RCC 7860 (cell line): ENCODE measurements at regions not wholly inside any gene's neighbourhood (a gene's known extent, or its start where the extent isn't known, plus 50 kb on each side); places are given as distances from the start of the nearest gene placed in this dataset.

ENCODE experiments used
- DNase-seq: peaks from one replicate; pipeline ENCODE4 v3.0.0-alpha.2; 2015; ENCODE audit warnings: low spot score
- FAIRE-seq: peaks from 2 replicates; lab custom pipeline; 2012; peaks lifted over from hg19 to GRCh38; lab: Jason Lieb, UNC

DNA sequence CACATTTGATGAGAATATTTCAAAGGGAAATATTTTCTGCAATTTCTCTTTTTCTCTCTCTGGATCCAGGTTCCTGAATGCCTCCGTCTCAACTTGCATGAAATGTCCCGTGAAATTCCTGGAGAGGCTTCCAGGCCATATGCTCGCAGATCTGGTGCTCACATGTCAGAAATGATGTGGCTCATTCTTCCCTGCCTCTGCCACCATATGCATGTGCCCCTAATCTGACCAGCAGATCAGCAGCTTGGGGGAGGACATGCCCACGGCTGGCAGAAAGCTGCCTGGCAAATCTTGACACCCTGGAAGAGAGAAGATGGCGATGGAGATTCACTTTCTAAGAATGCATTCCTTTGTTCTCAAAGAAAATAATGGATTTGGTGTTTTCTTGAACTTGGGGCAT, 490.7 kb downstream of the RPS24 start:
- FAIRE-seq (no peak), DNase-seq (no peak)

DNA sequence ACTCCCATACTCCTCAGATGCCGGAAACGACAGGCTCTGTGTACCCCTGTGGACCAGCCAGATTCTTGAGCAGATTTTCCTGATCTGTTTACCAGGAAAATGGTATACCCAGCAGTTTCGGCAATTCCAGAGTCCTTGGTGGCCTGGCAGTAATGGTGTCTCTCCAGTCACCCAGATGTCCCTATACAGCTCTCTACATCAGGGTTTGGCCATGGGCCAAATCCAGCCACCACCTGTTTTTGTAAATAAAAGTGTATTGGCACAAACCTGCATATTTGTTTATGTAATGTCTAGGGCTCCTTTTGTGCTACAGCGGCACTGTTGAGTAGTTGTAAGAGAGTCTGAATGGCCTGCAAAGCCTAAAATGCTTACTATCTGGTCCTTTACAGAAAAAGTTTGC, 491.3 kb downstream of the RPS24 start:
- DNase-seq = no peak

DNA sequence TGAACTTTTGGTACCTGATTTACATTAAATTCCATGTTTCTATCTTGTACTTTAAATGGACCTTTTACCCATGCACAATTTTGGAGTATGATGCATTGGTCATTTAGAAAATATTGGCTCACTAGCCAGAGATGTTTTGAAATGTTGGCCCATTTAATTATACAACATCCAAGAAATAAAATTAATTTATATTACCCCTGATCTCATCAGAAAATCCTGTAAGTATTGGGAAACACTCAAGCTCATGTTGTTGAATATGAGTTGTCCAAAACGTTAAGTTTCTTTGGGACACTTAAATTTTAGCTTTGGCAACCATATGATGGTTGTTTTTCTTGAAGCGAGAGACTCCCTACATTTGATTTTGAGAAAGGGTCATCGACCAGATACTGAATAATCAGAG, 492.7 kb downstream of the RPS24 start:
- no peak for DNase-seq
- no peak for FAIRE-seq

More for the DNA sequence above, 491.3 kb downstream of the RPS24 start:
- FAIRE-seq = no peak

DNA sequence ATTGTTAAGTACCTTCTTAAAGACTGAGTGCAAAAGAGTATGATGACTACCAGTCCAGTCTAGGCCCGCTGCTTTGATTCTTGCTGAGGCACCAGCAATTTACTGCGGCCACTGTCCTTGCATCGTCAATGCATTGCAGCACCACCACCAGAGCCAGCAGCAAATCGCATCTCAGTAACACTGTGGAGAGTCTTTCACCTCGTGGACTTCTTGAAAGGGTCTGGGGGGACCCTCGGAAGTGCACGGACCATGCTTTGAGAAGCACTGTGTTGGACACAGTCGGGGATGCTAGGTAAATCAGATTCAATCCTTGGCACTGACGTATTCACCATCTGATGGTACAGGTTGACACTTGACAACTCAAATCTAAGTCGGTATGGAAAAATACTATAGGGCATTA, 493.6 kb downstream of the RPS24 start:
- DNase-seq = no peak
- FAIRE-seq = no peak

DNA sequence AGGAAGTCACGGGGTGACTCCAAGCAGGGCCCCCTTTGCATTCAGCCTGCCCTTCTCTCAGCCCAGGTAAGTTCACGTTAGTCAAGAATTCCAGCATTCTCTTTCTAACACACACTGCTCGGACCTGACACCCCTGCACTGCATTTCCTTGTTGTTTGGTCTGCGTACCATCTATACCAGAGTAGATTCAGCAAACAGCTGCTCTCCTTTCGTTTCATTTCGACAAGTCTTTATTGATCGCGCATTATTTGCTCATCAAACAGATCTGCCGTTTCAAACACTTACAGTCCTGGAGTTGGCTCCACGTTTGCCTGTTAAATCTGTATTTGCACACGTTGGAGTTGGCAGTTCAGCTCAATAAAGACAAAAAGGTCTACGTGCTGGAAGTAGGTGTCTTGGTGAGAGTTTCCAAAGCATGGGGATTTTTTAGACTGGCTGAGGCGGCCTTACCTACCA, 495.1 kb downstream of the RPS24 start:
- FAIRE-seq (no peak), DNase-seq (no peak)

DNA sequence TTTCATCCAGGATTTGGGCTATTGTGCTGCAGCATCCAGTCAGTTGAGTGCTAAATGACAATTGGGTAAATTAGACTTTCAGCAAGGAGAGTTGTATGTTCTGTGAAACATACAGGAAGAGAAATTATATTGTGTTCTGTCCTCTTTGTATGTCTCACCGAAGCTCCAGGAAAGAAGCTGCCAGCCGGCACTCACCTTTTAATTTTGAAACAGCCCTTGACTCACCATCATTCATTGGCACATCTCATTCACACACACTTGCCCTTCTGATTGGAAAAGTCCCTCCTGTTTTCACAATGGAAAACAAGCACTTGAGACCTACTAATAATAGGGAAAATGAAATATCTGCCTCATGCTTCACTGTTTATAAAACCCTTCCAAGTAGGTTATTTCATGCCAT, 495.6 kb downstream of the RPS24 start:
- FAIRE-seq = no peak
- no peak for DNase-seq

DNA sequence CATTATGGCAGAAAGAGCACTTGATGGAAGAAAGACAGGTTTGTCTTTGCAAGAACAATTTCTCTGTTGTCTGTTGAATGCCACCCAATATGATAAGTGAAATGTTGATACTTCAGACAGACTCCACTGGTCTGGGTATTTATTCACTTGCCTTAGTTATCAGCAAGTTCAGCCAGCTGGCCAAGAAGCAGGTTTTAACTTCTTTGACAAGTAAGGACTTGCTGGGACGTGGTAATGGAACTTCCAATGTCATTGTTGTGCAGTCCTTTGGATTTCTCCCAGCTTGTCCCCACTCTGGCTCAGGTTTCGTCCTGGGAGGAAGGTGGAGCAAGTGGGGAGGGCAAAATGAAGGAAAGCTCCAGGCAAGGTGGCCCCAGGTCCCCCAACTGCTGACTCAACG, 497.4 kb downstream of the RPS24 start:
- no peak for FAIRE-seq
- DNase-seq = no peak

DNA sequence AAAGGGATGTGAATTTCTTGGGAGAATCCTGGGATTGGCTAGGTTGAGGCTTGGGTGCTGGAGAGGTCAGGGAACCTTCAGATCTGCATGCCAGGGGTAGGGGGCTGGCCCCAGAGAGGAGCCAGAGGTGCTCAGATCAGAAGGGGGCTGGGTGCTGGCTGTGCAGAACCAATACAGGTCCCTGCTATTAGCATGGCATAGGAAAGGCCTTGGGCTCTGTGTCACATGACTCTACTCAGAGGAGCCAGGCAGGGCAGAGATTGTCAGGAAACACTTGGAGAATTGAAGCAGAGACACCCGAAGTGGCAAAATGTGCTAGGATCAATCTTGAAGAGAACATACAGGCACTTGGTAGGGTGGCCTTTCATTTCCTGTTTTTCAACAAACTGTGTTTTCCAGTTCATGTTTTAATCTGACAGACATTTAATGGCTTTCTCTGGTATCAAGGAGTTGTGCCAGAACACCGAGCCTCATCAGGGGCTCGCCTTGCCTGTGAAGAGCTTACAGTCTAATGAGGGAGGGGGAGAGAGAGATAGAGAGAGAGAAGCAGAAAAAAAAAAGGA, 498.9 kb downstream of the RPS24 start:
- no peak for DNase-seq
- FAIRE-seq = no peak

DNA sequence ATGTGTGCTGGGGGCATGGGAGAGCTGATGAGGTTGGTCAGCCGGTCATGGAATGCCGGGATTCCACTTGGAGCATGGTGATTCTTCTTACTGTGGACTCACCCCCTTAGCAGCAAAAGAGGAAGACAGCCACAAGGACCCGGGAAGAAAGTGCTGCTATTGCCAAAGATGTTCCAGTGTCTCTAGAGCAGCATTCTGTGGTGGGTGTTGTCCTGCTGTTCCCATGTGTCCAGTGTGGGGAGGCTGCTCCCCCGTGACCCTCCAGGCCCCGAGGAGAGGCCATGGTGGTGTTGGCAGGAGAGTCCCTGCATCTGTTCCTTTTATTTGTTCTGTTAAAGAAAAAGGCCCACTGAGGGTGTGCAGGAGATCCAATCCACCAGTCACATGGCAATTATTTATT, 499.4 kb downstream of the RPS24 start:
- no peak for DNase-seq
- no peak for FAIRE-seq

DNA sequence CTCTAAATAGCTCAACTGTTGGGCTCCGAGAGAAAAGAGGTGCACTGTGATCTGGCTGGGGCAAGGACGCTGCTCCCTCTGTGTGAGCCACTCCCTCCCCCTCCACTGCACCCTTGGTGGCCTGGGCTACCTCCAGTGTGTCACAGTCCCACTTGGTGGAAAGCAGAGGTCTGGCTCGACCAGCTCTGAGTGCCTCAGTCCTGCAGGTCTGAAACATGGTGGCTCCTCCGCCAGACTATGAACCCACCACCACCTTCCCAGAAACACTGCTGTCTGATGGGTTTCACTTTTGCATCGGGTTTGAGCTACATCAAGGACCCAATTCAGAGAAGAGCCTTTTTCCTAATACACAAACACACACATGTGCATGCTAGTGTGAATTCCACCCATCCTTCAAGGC, 500.1 kb downstream of the RPS24 start:
- FAIRE-seq (no peak), DNase-seq (no peak)

DNA sequence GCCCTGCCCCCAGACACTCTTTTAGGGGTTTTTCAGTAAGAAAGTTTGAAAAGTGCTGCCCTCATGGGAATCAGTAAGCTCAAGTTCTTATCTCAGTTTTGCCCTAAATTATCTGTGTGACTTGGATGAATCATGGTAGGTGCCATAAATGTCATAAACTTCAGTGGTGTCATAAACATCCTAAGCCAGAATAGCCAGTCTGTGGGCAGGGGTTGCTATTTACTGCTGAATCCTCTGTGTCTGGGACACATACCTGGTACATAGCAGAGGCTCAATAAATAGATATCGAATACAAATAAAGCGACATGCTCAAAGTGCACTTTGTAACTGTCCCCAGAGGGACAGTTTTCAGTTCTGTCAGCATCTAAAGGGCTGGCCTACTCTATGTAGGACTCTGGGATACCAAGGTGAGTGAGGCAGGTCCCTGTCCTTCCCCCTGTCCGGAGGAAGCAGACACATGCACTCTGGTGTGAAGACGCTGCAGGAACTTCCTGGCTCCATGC, 502.1 kb downstream of the RPS24 start:
- DNase-seq (no peak), FAIRE-seq (no peak)

DNA sequence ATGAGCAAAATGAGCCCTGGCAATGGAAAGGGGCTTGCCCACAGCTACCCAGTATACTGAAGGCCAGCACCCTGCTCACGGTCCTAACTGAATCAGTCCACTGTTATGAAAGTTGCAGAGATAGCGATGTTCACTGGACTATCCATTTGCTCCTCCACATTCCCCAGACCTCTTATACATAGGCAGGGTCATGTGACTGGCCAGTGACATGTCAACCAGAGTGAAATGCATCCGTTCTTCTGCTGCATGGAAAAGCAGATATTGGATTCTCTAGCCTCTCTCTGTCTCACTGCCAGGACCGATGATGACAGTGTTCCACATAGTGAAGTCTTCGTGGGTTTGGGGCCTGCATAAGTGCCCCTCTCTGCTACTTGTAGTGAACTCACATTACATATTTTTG, 503.4 kb downstream of the RPS24 start:
- FAIRE-seq (no peak), DNase-seq (no peak)

DNA sequence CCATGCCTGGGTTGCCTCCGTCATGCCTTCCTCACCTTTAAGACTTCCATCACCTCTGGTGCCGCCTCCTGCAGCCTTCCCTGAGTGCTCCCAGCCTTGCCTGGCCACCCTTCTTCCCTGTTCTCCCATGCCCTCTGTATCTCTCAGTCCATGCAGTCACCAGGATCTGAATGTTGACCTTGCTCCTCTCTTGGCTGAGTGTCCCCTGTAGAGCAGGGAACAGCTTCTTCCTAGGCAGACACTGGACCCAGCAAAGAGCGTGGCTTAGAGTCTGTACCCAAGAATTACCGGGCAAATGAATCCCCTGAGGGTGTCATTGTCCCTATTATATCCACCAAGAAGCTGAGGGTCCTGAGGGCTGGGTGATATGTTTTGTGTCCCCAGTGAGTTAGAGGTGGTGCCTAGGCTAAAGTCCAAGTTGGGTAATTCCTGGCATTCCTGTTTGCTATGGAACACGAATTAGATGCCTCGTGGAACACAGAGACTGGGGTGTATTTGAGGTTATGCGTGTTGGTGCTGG, 505.6 kb downstream of the RPS24 start:
- FAIRE-seq (no peak), DNase-seq (no peak)

DNA sequence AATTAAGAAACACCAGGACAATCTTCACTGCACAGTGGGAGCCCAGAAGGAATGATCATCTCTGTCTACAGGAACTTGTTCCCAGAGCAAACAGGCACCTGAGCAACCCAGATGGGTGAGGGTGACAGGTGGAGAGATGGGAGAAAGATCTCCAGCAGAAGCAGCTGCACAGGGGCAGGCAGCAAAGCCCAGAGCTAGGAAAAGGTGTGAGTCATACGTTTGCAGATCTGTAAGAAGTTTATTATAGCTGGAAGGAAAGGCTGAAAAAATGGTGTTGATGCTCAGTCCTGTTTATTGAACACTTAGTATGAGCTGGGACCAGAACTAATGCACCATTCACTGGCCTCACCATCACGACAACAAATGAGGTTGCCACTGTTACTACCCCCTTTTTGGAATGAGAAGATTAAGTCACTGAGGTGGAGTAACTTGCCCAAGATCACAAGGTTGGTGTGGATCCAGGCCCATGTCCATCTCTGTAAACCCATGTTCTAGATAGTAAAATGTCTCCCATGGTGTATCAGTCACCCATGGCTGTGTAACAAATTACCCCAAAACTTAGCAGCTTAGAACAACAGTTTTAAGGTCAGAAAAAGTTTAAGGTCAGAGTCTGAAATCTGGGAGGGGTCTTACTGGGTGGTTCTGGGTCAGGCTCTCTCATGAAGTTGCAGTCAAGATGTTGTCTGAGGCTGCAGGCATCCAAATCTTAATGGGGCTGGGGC, 506.9 kb downstream of the RPS24 start:
- DNase-seq = no peak
- no peak for FAIRE-seq

DNA sequence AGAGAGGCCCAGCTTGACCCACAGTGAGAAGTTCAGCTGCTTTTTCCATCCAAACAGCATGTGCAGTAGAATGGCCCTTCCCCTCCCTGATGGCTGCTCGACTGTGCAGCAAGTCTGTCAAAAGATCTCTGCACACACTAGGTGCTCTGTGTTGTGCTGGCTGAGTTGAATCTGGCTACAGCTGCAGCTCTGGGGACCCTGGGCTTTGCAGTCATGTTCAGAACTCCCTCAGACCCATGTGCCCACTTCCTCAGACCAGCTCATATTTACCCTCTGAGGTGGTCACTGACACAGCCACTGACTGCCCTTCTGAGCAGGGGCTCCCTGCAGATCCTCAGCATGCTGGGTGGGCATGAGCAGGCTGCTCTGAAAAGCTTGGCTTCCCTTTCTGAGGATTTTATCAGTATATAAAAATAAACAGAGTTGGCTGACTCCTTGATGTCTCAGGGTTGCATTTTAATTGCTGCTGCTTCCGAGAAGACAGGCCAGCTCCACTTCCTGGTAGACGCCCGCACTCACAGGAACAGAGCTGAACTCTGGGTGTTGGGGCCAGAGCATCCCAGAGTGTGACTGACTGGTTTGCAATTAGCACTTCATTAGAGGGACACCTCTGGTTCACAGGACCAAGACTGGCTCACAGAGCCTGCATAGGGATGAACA, 507.9 kb downstream of the RPS24 start:
- no peak for DNase-seq
- FAIRE-seq = no peak

DNA sequence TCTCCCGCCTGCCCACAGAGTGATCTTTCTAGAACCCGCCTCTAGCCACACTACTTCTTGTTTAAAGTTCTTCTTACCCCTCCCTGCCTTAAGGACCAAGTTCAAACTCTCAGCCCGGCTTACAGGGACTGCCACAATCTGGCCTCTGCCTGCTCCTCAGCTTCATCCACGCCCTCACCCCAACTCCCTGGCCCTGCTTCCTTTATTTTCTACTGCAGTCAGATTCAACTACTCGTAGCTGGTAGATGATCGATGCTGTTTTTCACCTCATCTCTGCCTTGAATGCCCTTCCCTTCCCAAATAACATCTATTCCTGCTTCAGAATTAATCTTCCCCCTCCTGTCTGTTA, 508.5 kb downstream of the RPS24 start:
- no peak for DNase-seq
- no peak for FAIRE-seq

DNA sequence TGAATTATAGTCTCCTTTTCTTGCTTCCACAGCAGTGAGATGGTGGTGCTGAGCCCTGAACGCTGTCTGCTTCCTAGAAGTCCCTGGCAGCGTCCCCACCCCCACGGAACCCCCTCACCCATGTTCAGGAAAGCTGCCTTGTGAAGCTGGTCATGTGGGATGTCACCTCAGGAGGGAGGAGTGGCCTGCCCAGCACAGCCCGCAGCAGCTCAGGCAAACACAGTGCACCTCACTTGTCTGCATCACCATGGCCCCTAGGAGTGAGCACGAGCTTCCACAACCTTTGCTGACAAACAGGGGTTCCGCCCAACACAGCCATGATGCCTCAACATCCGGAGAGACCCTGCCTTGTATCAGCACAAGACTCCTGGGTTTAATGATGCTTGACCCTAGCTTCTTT, 508.9 kb downstream of the RPS24 start:
- FAIRE-seq (no peak), DNase-seq (no peak)

DNA sequence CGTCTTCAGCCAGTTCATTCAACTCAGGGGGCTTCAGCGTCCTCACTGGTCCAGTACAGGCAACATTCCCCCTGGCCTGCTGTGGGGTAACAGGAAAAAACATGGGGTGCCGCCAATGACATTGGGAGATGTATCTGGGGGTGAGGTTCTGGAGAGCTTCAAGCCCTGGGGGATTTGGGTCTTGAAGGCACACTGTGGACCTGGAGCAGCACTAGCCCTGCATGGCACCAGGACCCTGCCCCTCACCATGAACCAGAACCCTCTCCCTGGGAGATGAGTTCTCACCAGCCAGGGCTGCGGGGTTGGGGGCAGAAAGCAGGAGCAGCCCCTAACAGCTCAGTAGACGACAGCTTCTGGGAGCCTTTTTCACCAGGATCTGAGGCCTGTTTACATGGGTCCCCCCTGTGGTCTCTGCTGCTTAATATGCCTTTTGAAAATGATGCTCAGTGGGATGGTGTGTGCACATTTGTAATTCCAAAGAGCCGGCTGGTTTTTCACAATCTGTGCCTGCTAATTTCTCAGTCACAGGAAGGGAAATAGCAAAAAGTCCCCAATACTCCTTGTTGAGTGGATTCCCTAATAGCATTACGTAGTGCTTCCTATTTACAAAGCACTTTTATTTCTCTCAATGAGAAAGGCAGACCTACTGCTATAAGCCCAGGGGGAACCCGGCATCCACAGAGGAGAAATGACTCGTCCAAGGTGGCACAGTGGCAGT, 509.5 kb downstream of the RPS24 start:
- FAIRE-seq = no peak
- no peak for DNase-seq

DNA sequence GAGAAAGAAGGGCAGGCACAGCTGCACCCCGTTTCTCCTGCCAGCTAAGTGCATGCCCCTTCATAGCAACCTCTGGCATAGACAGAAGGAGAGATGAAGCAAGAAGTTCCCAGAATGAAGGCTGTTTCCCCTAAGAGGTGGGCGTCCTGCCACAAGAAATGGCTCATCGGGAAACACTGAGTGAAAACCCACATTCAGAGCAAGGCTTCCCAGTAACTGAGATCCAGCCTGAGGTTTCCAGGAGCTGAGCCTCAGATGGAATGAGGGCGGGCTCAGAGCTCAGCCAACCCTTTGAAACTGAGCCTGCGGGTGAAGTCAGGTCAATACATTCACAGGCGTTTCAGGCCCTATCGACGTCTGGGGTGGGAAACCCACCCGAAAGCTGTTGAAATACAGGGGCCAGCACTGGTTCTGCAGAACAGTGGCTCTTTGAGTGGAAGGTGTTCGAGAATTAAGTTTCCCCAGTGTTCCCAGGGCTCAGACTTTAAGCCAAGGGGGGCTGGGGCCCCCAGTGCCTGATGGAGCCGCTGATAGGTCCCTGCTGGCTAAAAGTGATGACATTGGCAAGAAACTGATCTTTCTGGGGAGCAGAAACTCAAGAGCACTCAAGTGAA, 510.2 kb downstream of the RPS24 start:
- DNase-seq (no peak), FAIRE-seq (no peak)

DNA sequence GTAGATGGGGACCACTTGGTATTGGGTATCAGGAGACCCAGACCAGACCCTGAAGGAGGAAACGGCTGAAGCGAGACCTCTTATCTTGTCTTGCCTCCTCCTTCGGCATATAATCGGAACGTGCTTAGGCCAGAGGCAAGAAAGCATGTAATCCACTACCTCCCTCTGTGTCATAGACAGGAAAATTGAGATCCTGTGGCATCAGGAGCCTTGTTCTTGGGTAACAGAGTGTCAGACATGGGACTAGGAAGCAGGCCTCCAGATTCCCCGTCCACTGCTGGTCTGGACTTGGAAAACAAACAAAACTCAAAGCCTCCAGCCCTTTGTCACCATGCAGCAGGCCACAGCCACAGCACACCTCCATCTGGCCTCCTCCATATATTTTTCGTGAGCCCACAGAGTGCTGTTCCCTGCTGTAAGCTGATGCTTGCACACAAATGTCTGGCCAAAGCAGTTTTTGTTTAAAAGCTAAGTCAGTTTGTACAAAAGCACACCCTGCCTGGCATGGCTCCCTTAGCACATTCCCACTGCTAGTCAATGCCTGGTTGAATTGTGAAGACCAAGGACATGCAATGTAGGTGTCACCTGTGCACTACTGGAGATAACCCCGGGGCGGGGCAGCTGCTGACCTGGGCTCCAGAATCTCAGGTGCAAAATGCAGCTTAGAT, 510.9 kb downstream of the RPS24 start:
- FAIRE-seq = no peak
- no peak for DNase-seq
